Astrocyte (in vitro differentiated cells and primary cell): ENCODE measurements at regions not wholly inside any gene's neighbourhood (a gene's known extent, or its start where the extent isn't known, plus 50 kb on each side); places are given as distances from the start of the nearest gene placed in this dataset.

Experiments used
- DNase-seq: peaks from one replicate; pipeline ENCODE4 v3.0.0-alpha.2; 2010; ENCODE audit warnings: low read depth
- FAIRE-seq: peaks from 2 replicates; lab custom pipeline; 2011; peaks lifted over from hg19 to GRCh38; lab: Jason Lieb, UNC
- H2AFZ ChIP-seq: 2 replicates; pipeline ENCODE4 v1.6.0; 2012; ENCODE audit warnings: low read depth, low read length, inconsistent platforms
- H3K27ac ChIP-seq: 2 replicates; pipeline ENCODE4 v1.5.1; 2011; ENCODE audit warnings: low read depth, low read length, inconsistent platforms
- H3K27me3 ChIP-seq: 2 replicates; pipeline ENCODE4 v1.6.0; 2011; ENCODE audit warnings: low read length, inconsistent platforms; ENCODE audit not compliant: insufficient read depth
- H3K36me3 ChIP-seq: 2 replicates; pipeline ENCODE4 v1.5.1; 2011; ENCODE audit warnings: low read length, inconsistent platforms; ENCODE audit not compliant: insufficient read depth
- H3K4me1 ChIP-seq: 2 replicates; pipeline ENCODE4 v1.5.1; 2011; ENCODE audit warnings: low read length, inconsistent platforms; ENCODE audit not compliant: insufficient read depth
- H3K4me2 ChIP-seq: 2 replicates; pipeline ENCODE4 v1.6.0; 2012; ENCODE audit warnings: low read length, inconsistent platforms
- H3K4me3 ChIP-seq: 2 replicates; pipeline ENCODE4 v1.5.1; 2011; ENCODE audit warnings: low read depth, mild to moderate bottlenecking, low read length, inconsistent platforms; ENCODE audit not compliant: insufficient read depth
- H3K79me2 ChIP-seq: 2 replicates; pipeline ENCODE4 v1.6.0; 2012; ENCODE audit warnings: mild to moderate bottlenecking, low read length, inconsistent platforms; ENCODE audit not compliant: insufficient read depth
- H3K9ac ChIP-seq: 2 replicates; pipeline ENCODE4 v1.6.0; 2012; ENCODE audit warnings: mild to moderate bottlenecking, low read length, inconsistent platforms
- H3K9me3 ChIP-seq: 2 replicates; pipeline ENCODE4 v1.5.1; 2012; ENCODE audit warnings: low read depth, mild to moderate bottlenecking, low read length, inconsistent platforms; ENCODE audit not compliant: insufficient read depth
- H4K20me1 ChIP-seq: 2 replicates; pipeline ENCODE4 v1.6.0; 2012; ENCODE audit warnings: low read length, inconsistent platforms; ENCODE audit not compliant: insufficient read depth
- H3K27ac Mint-ChIP-seq: one replicate; pipeline ENCODE4 v1.8.0; 2021; ENCODE audit warnings: mild to moderate bottlenecking, mixed read lengths; ENCODE audit not compliant: unreplicated experiment
- H3K27me3 Mint-ChIP-seq: one replicate; pipeline ENCODE4 v1.8.0; 2021; ENCODE audit warnings: low read depth, mixed read lengths; ENCODE audit not compliant: unreplicated experiment
- H3K36me3 Mint-ChIP-seq: one replicate; pipeline ENCODE4 v1.8.0; 2021; ENCODE audit warnings: low read depth, mixed read lengths; ENCODE audit not compliant: unreplicated experiment
- H3K4me1 Mint-ChIP-seq: one replicate; pipeline ENCODE4 v1.8.0; 2021; ENCODE audit warnings: low read depth, mixed read lengths; ENCODE audit not compliant: unreplicated experiment
- H3K4me3 Mint-ChIP-seq: one replicate; pipeline ENCODE4 v1.8.0; 2021; ENCODE audit warnings: mild to moderate bottlenecking, moderate library complexity, mixed read lengths; ENCODE audit not compliant: unreplicated experiment
- H3K9me3 Mint-ChIP-seq: one replicate; pipeline ENCODE4 v1.8.0; 2021; ENCODE audit warnings: mild to moderate bottlenecking, mixed read lengths; ENCODE audit not compliant: unreplicated experiment
- CTCF ChIP-seq: IDR thresholded peaks from 2 replicates; pipeline ENCODE4 v1.5.1; 2011; ENCODE audit warnings: low read depth, mild to moderate bottlenecking, inconsistent platforms, low read length, moderate library complexity; ENCODE audit not compliant: insufficient read depth
- EZH2 ChIP-seq: IDR thresholded peaks from 2 replicates; pipeline ENCODE4 v1.6.1; 2012; ENCODE audit warnings: mild to moderate bottlenecking, low read length, inconsistent platforms; ENCODE audit not compliant: insufficient read depth

- H3K27ac Mint-ChIP-seq, result peak overlapping the region; percentile 83
- Histone ChIP-seq H3K27me3 (peaks cover 4% of the 10 kb centered on the region), H3K36me3 (no peaks in the 10 kb centered on the region), H3K4me2 (peak overlapping the region; percentile 61), H3K27ac (peak overlapping the region; percentile 78), H3K9me3 (no peaks in the 10 kb centered on the region), H2AFZ (peak overlapping the region; percentile 61), H3K9ac (peak overlapping the region; percentile 75), H3K4me1 (peaks cover 39% of the 10 kb centered on the region), H3K4me3 (peak overlapping the region; percentile 2), H4K20me1 (no peaks in the 10 kb centered on the region), H3K79me2 (no peaks in the 10 kb centered on the region)
- peaks cover 32% of the 10 kb centered on the region for H3K27me3 Mint-ChIP-seq
- H3K4me3 Mint-ChIP-seq, result peak overlapping the region; percentile 3
- TF ChIP-seq EZH2, result no peak
- TF ChIP-seq CTCF, result peak; percentile 48
- H3K9me3 Mint-ChIP-seq, result peaks cover 4% of the 10 kb centered on the region
- H3K36me3 Mint-ChIP-seq, result peaks cover 7% of the 10 kb centered on the region
- FAIRE-seq, result no peak
- peak; percentile 98 for DNase-seq
- peaks cover 20% of the 10 kb centered on the region for H3K4me1 Mint-ChIP-seq
Measured at GRCh38 chr21:41612674-41613532, 104.9 kb upstream of the TMPRSS2 start.

GRCh38 chr21:41611966-41612606 is 104.1 kb upstream of the TMPRSS2 start:
- DNase-seq (peak; percentile 20), FAIRE-seq (no peak)
- Histone ChIP-seq H3K9me3 (no peaks in the 10 kb centered on the region), H3K27me3 (peaks cover 4% of the 10 kb centered on the region), H3K27ac (peak overlapping the region; percentile 78), H3K4me1 (peaks cover 38% of the 10 kb centered on the region), H2AFZ (peak overlapping the region; percentile 41), H4K20me1 (no peaks in the 10 kb centered on the region), H3K4me2 (peak overlapping the region; percentile 61), H3K36me3 (no peaks in the 10 kb centered on the region), H3K9ac (peak overlapping the region; percentile 75), H3K4me3 (no peak overlapping the region), H3K79me2 (no peaks in the 10 kb centered on the region)
- peaks cover 31% of the 10 kb centered on the region for H3K27me3 Mint-ChIP-seq
- H3K27ac Mint-ChIP-seq, result peak overlapping the region; percentile 83
- no peak overlapping the region for H3K4me3 Mint-ChIP-seq
- H3K36me3 Mint-ChIP-seq, result peaks cover 7% of the 10 kb centered on the region
- TF ChIP-seq CTCF (no peak), EZH2 (no peak)
- H3K9me3 Mint-ChIP-seq, result peaks cover 4% of the 10 kb centered on the region
- H3K4me1 Mint-ChIP-seq, result peaks cover 20% of the 10 kb centered on the region
